Skeletal muscle tissue (tissue), 3 donors: ENCODE measurements at regions not wholly inside any gene's neighbourhood (a gene's known extent, or its start where the extent isn't known, plus 50 kb on each side); places are given as distances from the start of the nearest gene placed in this dataset.
A peak's percentile ranks its signal among the peaks of the same experiment; 100 is the strongest.

Source experiments
- H3K27ac ChIP-seq: one replicate; pipeline ENCODE4 v1.7.0; 2013; ENCODE audit warnings: mild to moderate bottlenecking, low read depth, low read length, inconsistent platforms
- H3K27me3 ChIP-seq, 3 donors: one replicate each; pipeline ENCODE4 v1.7.0; 2013; ENCODE audit warnings: low read length in 3 of 3; ENCODE audit not compliant: control insufficient read depth in 3 of 3, insufficient read depth in 3 of 3
- H3K36me3 ChIP-seq, 3 donors: one replicate each; pipeline ENCODE4 v1.7.0; 2013; ENCODE audit warnings: low read length in 3 of 3; ENCODE audit not compliant: control insufficient read depth in 3 of 3, insufficient read depth in 3 of 3
- H3K4me1 ChIP-seq, 3 donors: one replicate each; pipeline ENCODE4 v1.7.0; 2013; ENCODE audit warnings: low read length in 3 of 3, mild to moderate bottlenecking in 3 of 3; ENCODE audit not compliant: control insufficient read depth in 3 of 3, insufficient read depth in 3 of 3
- H3K4me3 ChIP-seq, 3 donors: one replicate each; pipeline ENCODE4 v1.7.0; 2013; ENCODE audit warnings: low read length in 3 of 3
- H3K9ac ChIP-seq, 3 donors: one replicate each; pipeline ENCODE4 v1.7.0; 2013; ENCODE audit warnings: low read length in 3 of 3, mild to moderate bottlenecking in 3 of 3, moderate library complexity in 2 of 3, low read depth in 1 of 3
- H3K9me3 ChIP-seq, 3 donors: one replicate each; pipeline ENCODE4 v1.7.0; 2013; ENCODE audit warnings: low read length in 3 of 3; ENCODE audit not compliant: control insufficient read depth in 3 of 3
- donor health status: Osteomylitis.

DNA sequence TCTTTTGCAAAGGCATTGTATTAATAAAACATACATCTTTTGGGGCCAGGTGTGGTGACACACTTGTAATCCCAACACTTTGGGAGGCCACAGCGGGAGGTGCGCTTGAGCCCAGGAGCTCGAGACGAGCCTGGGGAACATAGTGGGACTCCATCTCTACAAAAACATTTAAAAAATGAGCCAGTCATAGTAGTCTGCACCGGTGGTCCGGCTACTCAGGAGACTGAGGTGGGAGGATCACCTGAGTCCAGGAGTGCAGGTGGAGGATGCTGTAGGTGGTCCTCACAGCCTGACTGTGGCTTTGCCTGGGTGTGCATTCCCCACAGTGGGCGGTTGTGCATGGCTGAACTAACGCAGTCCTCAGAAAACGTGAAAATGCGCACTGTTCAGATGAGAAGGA lies 162.5 kb downstream of the DLL1 start:
- H3K27me3 ChIP-seq = no peaks in the 10 kb centered on the region
- H3K27ac ChIP-seq = no peak overlapping the region
- no peaks in the 10 kb centered on the region for H3K36me3 ChIP-seq
- peaks cover 20 to 50% (median 41%) of the 10 kb centered on the region in 3 donors for H3K4me1 ChIP-seq
- no peaks in the 10 kb centered on the region for H3K9me3 ChIP-seq
- H3K9ac ChIP-seq = no peak overlapping the region
- H3K4me3 ChIP-seq = no peak overlapping the region

GRCh38 chr6:170127151-170127550 lies 163.7 kb downstream of the DLL1 start:
- Histone ChIP-seq H3K9ac (no peak overlapping the region), H3K4me1 (peaks cover 20 to 48% (median 44%) of the 10 kb centered on the region in 3 donors), H3K9me3 (no peaks in the 10 kb centered on the region)

GRCh38 chr6:170125456-170126300 lies 165.2 kb downstream of the DLL1 start:
- peaks cover 20 to 47% (median 44%) of the 10 kb centered on the region in 3 donors for H3K4me1 ChIP-seq
- H3K27ac ChIP-seq = peak overlapping the region; percentile 49
- H3K9ac ChIP-seq = peak overlapping the region; percentile 1 to 72 (median 54)
- H3K27me3 ChIP-seq = no peaks in the 10 kb centered on the region
- H3K36me3 ChIP-seq = no peaks in the 10 kb centered on the region
- peak overlapping the region in 2 of 3 donors; percentile 49 to 56 for H3K4me3 ChIP-seq
- no peaks in the 10 kb centered on the region for H3K9me3 ChIP-seq

More at GRCh38 chr6:170127151-170127550, 163.7 kb downstream of the DLL1 start:
- H3K36me3 ChIP-seq = no peaks in the 10 kb centered on the region
- H3K4me3 ChIP-seq = peak overlapping the region in 1 of 3 donors; percentile 26
- no peaks in the 10 kb centered on the region for H3K27me3 ChIP-seq
- peak overlapping the region; percentile 49 for H3K27ac ChIP-seq

DNA sequence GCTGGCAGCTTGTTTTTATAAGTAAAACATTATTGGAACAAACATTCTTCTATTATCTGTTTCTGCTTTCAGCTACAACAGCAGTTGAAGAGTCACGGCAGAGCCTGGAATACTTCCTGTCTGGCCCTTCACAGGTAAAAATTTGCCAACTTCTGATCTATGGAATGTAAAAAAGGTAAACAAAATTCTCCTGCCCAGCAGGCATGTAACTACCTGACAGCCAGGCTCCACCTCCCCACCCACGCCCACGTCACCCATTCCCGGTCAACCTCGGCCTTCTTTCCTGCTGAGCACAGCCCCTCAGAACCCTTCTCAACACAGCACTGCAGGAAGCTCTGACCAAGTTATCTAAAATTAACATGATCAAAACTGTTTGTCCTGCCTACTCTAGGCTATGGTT lies 166.0 kb downstream of the DLL1 start:
- H3K4me3 ChIP-seq = peak overlapping the region; percentile 15 to 49 (median 15)
- peak overlapping the region; percentile 49 for H3K27ac ChIP-seq

DNA sequence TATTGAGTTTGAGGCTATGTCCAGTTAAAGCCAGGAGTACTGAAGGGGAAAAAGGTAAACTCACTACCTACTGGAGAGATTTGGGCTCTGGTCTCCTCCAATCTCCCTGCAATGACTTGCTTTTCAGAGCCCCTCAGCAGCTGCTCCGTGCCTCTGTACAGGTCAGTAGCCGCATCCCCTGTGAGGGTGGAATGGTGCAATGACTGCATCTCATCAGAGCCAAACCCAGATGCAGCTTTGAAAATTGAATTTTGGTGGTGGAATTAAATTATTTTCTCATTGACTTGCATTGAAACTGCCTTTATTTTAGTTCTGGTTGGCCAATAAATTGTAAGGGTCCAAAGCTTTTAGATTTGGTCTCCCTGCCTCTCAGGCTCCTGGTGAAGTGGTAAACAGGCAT lies 166.7 kb downstream of the DLL1 start:
- Histone ChIP-seq H3K4me3 (no peak overlapping the region), H3K9ac (no peak overlapping the region), H3K27ac (no peak overlapping the region), H3K9me3 (peaks cover 0 to 3% (median 2%) of the 10 kb centered on the region in 3 donors), H3K27me3 (no peaks in the 10 kb centered on the region), H3K4me1 (peaks cover 7 to 32% (median 31%) of the 10 kb centered on the region in 3 donors), H3K36me3 (no peaks in the 10 kb centered on the region)

More for the DNA sequence above, 166.0 kb downstream of the DLL1 start:
- H3K9me3 ChIP-seq = peaks cover 0 to 2% (median under 1%) of the 10 kb centered on the region in 3 donors
- peaks cover 14 to 39% (median 38%) of the 10 kb centered on the region in 3 donors for H3K4me1 ChIP-seq
- peak overlapping the region in 2 of 3 donors; percentile 54 to 72 for H3K9ac ChIP-seq
- H3K36me3 ChIP-seq = no peaks in the 10 kb centered on the region
- H3K27me3 ChIP-seq = no peaks in the 10 kb centered on the region

DNA sequence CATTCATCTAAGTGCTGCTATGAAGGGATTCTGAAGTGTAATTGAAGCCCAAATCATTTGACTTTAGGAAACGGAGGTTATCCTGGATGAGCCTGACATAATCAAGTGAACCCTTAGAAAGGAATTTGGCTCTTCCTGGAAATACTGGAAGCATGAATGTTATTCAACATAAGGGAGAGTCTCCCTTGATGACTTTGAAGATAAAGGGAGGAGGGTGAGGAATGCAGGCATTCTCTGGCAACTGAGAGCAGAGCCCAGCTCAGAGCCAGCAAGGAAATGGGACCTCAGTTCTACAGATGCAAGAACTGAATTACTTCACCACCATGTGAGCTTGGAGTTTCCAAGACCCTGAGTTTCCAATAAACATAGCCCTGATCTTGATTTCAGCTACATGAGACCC lies 168.2 kb downstream of the DLL1 start:
- Histone ChIP-seq H3K9me3 (peaks cover 0 to 3% (median 2%) of the 10 kb centered on the region in 3 donors), H3K4me3 (no peak overlapping the region), H3K27me3 (no peaks in the 10 kb centered on the region), H3K9ac (no peak overlapping the region), H3K27ac (no peak overlapping the region), H3K4me1 (peaks cover 2 to 26% (median 24%) of the 10 kb centered on the region in 3 donors), H3K36me3 (no peaks in the 10 kb centered on the region)

DNA sequence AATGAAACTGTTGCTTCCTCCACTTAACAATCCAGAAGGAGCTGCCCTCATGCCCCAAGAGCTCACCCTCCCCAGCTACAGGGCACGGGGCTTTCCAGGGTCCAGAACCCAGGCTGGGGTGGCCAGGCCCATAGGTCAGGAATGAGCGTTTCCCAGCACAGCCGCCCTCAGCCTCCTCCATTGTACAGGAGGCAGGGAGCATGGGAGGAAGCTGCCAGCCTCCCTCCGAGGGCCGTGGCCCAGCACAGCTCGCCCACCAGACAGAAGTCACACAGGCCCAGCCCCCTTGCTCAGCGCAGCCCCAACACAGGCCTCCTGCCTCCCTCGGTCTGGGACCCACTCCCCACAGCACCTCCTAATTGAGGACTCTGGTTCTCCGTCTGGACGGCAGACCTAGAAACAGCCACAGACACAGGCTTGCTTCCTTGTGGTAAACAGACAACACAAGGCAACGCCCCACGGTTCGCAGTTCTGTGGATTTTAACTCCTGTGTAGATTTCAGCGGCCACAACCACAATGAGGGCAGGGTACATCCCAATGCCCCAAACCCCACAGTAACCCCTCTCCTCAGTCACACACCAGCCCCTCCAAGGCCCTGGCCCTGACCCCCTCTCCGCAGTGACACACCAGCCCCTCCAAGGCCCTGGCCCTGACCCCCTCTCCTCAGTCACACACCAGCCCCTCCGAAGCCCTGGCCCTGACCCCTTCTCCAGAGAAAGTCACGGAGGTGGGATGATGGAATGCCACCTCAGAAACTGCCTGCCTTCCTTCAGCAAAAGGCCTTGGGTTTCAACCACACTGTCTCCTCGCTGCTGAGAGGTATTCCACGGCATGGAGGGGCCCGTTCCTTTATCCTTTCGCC lies 173.5 kb downstream of the DLL1 start:
- no peaks in the 10 kb centered on the region for H3K4me1 ChIP-seq
- no peak overlapping the region for H3K9ac ChIP-seq
- H3K27ac ChIP-seq = no peak overlapping the region
- H3K9me3 ChIP-seq = peaks cover 0 to 3% (median 2%) of the 10 kb centered on the region in 3 donors
- no peaks in the 10 kb centered on the region for H3K27me3 ChIP-seq
- no peaks in the 10 kb centered on the region for H3K36me3 ChIP-seq
- no peak overlapping the region for H3K4me3 ChIP-seq

DNA sequence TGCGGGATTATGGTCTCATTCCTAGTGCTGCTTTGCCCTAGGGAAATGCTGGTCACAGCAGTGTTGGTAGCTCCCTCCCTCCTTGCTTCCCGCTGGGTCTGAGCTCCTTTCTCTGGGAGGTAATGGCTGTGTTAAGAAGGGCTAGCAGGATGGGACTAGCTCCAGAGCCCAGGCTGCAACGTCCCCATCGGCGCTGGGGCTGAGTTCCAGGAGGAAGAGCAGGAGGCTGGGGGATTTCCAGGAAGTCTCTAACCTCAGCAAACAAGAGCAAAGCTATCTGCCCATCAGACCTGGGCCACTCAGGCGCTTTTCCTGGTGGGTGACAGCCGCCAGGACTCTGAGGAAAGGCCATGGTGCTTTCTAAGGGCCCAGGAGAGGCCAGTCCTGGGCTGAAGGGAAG lies 174.2 kb downstream of the DLL1 start:
- Histone ChIP-seq H3K4me1 (no peaks in the 10 kb centered on the region), H3K27ac (no peak overlapping the region), H3K27me3 (no peaks in the 10 kb centered on the region), H3K4me3 (no peak overlapping the region), H3K9me3 (peaks cover 0 to 3% (median 2%) of the 10 kb centered on the region in 3 donors), H3K9ac (no peak overlapping the region), H3K36me3 (no peaks in the 10 kb centered on the region)

- H3K9me3 ChIP-seq = peaks cover 0 to 3% (median 0%) of the 10 kb centered on the region in 3 donors
- H3K36me3 ChIP-seq = no peaks in the 10 kb centered on the region
- no peak overlapping the region for H3K9ac ChIP-seq
- H3K4me3 ChIP-seq = no peak overlapping the region
- no peaks in the 10 kb centered on the region for H3K4me1 ChIP-seq
- H3K27me3 ChIP-seq = no peaks in the 10 kb centered on the region
- no peak overlapping the region for H3K27ac ChIP-seq
Measured at GRCh38 chr6:170114956-170115855, 175.7 kb downstream of the DLL1 start.
